ENCODE measurements at regions not wholly inside any gene's neighbourhood (a gene's known extent, or its start where the extent isn't known, plus 50 kb on each side); places are given as distances from the start of the nearest gene placed in this dataset.

GRCh38 chr4:15361529-15361928, 66.3 kb upstream of the C1QTNF7 start:
- in situ Hi-C loops (cut with MboI; ENCODE audit: low sequenced_read_pairs), result no loop called here

GRCh38 chr4:15362541-15362940, 65.3 kb upstream of the C1QTNF7 start:
- in situ Hi-C loops (cut with MboI; ENCODE audit: low sequenced_read_pairs), result no loop called here

- in situ Hi-C loops (cut with MboI; ENCODE audit: low sequenced_read_pairs), result no loop called here
Measured at GRCh38 chr4:15364183-15364582, 63.6 kb upstream of the C1QTNF7 start.

- in situ Hi-C loops (cut with MboI; ENCODE audit: low sequenced_read_pairs), result no loop called here
Measured at GRCh38 chr4:15365641-15366040, 62.2 kb upstream of the C1QTNF7 start.

- in situ Hi-C loops (cut with MboI; ENCODE audit: low sequenced_read_pairs), result no loop called here
Measured at GRCh38 chr4:15366721-15367120, 61.1 kb upstream of the C1QTNF7 start.

- in situ Hi-C loops (cut with MboI; ENCODE audit: low sequenced_read_pairs), result no loop called here
Measured at GRCh38 chr4:15368856-15369255, 59.0 kb upstream of the C1QTNF7 start.

GRCh38 chr4:15370296-15370695, 57.5 kb upstream of the C1QTNF7 start:
- in situ Hi-C loops (cut with MboI; ENCODE audit: low sequenced_read_pairs), result no loop called here

GRCh38 chr4:15373363-15373762, 54.5 kb upstream of the C1QTNF7 start:
- in situ Hi-C loops (cut with MboI; ENCODE audit: low sequenced_read_pairs), result no loop called here

GRCh38 chr4:15374656-15375055, 53.2 kb upstream of the C1QTNF7 start:
- in situ Hi-C loops (cut with MboI; ENCODE audit: low sequenced_read_pairs), result no loop called here

- in situ Hi-C loops (cut with MboI; ENCODE audit: low sequenced_read_pairs), result no loop called here
Measured at GRCh38 chr4:15375667-15376066, 52.2 kb upstream of the C1QTNF7 start.

- in situ Hi-C loops (cut with MboI; ENCODE audit: low sequenced_read_pairs), result no loop called here
Measured at GRCh38 chr4:15376145-15376544, 51.7 kb upstream of the C1QTNF7 start.

- in situ Hi-C loops (cut with MboI; ENCODE audit: low sequenced_read_pairs), result no loop called here
Measured at GRCh38 chr4:15376594-15376993, 51.2 kb upstream of the C1QTNF7 start.

Data from HL-60/S4 treated with retinoic acid at 250 ng/mL for 4 days and 3 days (cell line).